Neuronal stem cell (in vitro differentiated cells): ENCODE measurements at regions not wholly inside any gene's neighbourhood (a gene's known extent, or its start where the extent isn't known, plus 50 kb on each side); places are given as distances from the start of the nearest gene placed in this dataset.

Experiments
- DNase-seq: peaks from one replicate; pipeline ENCODE4 v3.0.0-alpha.2; 2013; ENCODE audit warnings: low spot score
- H2AFZ ChIP-seq: one replicate; pipeline ENCODE4 v1.6.1; 2013; ENCODE audit warnings: mild to moderate bottlenecking, low read length, inconsistent platforms
- H2AK5ac ChIP-seq: 2 replicates; pipeline ENCODE4 v1.6.1; 2013; ENCODE audit warnings: low read depth, mild to moderate bottlenecking, inconsistent platforms, low read length, moderate library complexity, mixed read lengths
- H2BK120ac ChIP-seq: 2 replicates; pipeline ENCODE4 v1.6.1; 2013; ENCODE audit warnings: low read depth, mild to moderate bottlenecking, inconsistent platforms, low read length, moderate library complexity, mixed read lengths
- H2BK12ac ChIP-seq: one replicate; pipeline ENCODE4 v1.6.1; 2013; ENCODE audit warnings: low read length, inconsistent platforms
- H2BK15ac ChIP-seq: 2 replicates; pipeline ENCODE4 v1.6.1; 2013; ENCODE audit warnings: mild to moderate bottlenecking, low read length, inconsistent platforms, mixed read lengths
- H2BK5ac ChIP-seq: one replicate; pipeline ENCODE4 v1.6.1; 2013; ENCODE audit warnings: inconsistent platforms, mild to moderate bottlenecking, low read length, moderate library complexity
- H3K14ac ChIP-seq: one replicate; pipeline ENCODE4 v1.6.1; 2013; ENCODE audit warnings: low read length, inconsistent platforms
- H3K18ac ChIP-seq: 2 replicates; pipeline ENCODE4 v1.6.1; 2013; ENCODE audit warnings: low read length, inconsistent platforms
- H3K23ac ChIP-seq: 2 replicates; pipeline ENCODE4 v1.6.1; 2013; ENCODE audit warnings: low read depth, mild to moderate bottlenecking, mixed read lengths, low read length, inconsistent platforms; ENCODE audit not compliant: poor library complexity
- H3K27ac ChIP-seq: replicated peaks from 3 replicates; pipeline ENCODE4 v1.5.1; 2013; ENCODE audit warnings: low read length, inconsistent platforms
- H3K27me3 ChIP-seq, 3 experiments: 2 replicates each; pipeline ENCODE4 v1.6.1; 2013; ENCODE audit warnings: low read length in 3 of 3, mild to moderate bottlenecking in 2 of 3, inconsistent platforms in 1 of 3, low read depth in 1 of 3, mixed read lengths in 1 of 3, moderate library complexity in 1 of 3; ENCODE audit not compliant: control insufficient read depth in 3 of 3, insufficient read depth in 3 of 3
- H3K36me3 ChIP-seq, 2 donors: replicated peaks in 1 of 2; 2 replicates each; pipeline ENCODE4 v1.6.1; 2013; ENCODE audit warnings: low read length in 2 of 2; ENCODE audit not compliant: control insufficient read depth in 2 of 2, insufficient read depth in 2 of 2
- H3K4ac ChIP-seq: 2 replicates; pipeline ENCODE4 v1.6.1; 2013; ENCODE audit warnings: inconsistent platforms, mild to moderate bottlenecking, low read length, moderate library complexity
- H3K4me1 ChIP-seq, 2 donors: 1 replicate in 1 of 2; 2 replicates in 1 of 2; pipeline ENCODE4 v1.6.1; 2013; ENCODE audit warnings: low read length in 2 of 2, low read depth in 1 of 2; ENCODE audit not compliant: control insufficient read depth in 2 of 2, insufficient read depth in 1 of 2
- H3K4me2 ChIP-seq: one replicate; pipeline ENCODE4 v1.6.1; 2013; ENCODE audit warnings: mild to moderate bottlenecking, low read length, inconsistent platforms; ENCODE audit not compliant: insufficient read depth, poor library complexity, severe bottlenecking
- H3K4me3 ChIP-seq, 2 donors: 2 replicates each; pipeline ENCODE4 v1.5.1; 2013; ENCODE audit warnings: low read length in 2 of 2, mild to moderate bottlenecking in 2 of 2, inconsistent platforms in 1 of 2, moderate library complexity in 1 of 2
- H3K79me1 ChIP-seq: one replicate; pipeline ENCODE4 v1.6.1; 2013; ENCODE audit warnings: low read depth, mild to moderate bottlenecking, inconsistent platforms, low read length, moderate library complexity
- H3K9ac ChIP-seq: one replicate; pipeline ENCODE4 v1.6.1; 2013; ENCODE audit warnings: mild to moderate bottlenecking, low read depth, low read length, inconsistent platforms; ENCODE audit not compliant: poor library complexity
- H3K9me3 ChIP-seq, 2 donors: replicated peaks in 1 of 2; 2 replicates each; pipeline versions ENCODE3 to v1.6.1; 2013; ENCODE audit warnings: low read length in 2 of 2, mild to moderate bottlenecking in 2 of 2, inconsistent platforms in 1 of 2, low read depth in 1 of 2, mixed read lengths in 1 of 2, moderate library complexity in 1 of 2; ENCODE audit not compliant: control insufficient read depth in 2 of 2, insufficient read depth in 1 of 2
- H4K8ac ChIP-seq: one replicate; pipeline ENCODE4 v1.6.1; 2013; ENCODE audit warnings: low read depth, mild to moderate bottlenecking, inconsistent platforms, low read length, moderate library complexity
- H4K91ac ChIP-seq: one replicate; pipeline ENCODE4 v1.6.1; 2013; ENCODE audit warnings: low read length, low read depth, mild to moderate bottlenecking, inconsistent platforms; ENCODE audit not compliant: poor library complexity
- WGBS, 2 donors: extraction: QIAGEN DNeasy Blood & Tissue Kit; methylation state at CpG; one replicate each; pipeline ENCODE4 v1.1.7; 2013; ENCODE audit warnings: missing lambda C conversion rate in 2 of 2, mixed read lengths in 1 of 2; ENCODE audit not compliant: insufficient read length in 2 of 2, insufficient replicate concordance in 1 of 2; ENCODE audit errors: extremely low coverage in 2 of 2; 5-methylcytosine and 5-hydroxymethylcytosine counted together

- no peak overlapping the region for H2BK12ac ChIP-seq
- no peaks in the 10 kb centered on the region for H3K36me3 ChIP-seq
- no peak overlapping the region for H3K14ac ChIP-seq
- H2BK15ac ChIP-seq, result no peak overlapping the region
- H3K4me3 ChIP-seq, result no peak overlapping the region
- H3K27me3 ChIP-seq, result no peaks in the 10 kb centered on the region
- no CpG with 5 or more reads among the region's 2 CpGs for WGBS, 2 donors
- no peak for DNase-seq
- H2BK5ac ChIP-seq, result no peak overlapping the region
- no peak overlapping the region for H2AK5ac ChIP-seq
- H2AFZ ChIP-seq, result no peak overlapping the region
- H3K18ac ChIP-seq, result no peak overlapping the region
- H4K8ac ChIP-seq, result no peak overlapping the region
- no peak overlapping the region for H3K27ac ChIP-seq
- H3K23ac ChIP-seq, result no peak overlapping the region
- H3K4ac ChIP-seq, result no peak overlapping the region
- no peak overlapping the region for H3K4me2 ChIP-seq
- H3K9ac ChIP-seq, result no peak overlapping the region
- H4K91ac ChIP-seq, result no peak overlapping the region
- H2BK120ac ChIP-seq, result no peak overlapping the region
- H3K79me1 ChIP-seq, result no peaks in the 10 kb centered on the region
- no peaks in the 10 kb centered on the region for H3K9me3 ChIP-seq
- H3K4me1 ChIP-seq, result peaks cover 2 to 4% of the 10 kb centered on the region in 2 donors
Measured at GRCh38 chr13:73146707-73147106, 87.9 kb downstream of the KLF5 start.

- H3K18ac ChIP-seq, result peak overlapping the region; percentile 68
- no peak overlapping the region for H2BK120ac ChIP-seq
- H2BK15ac ChIP-seq, result no peak overlapping the region
- no peak overlapping the region for H3K14ac ChIP-seq
- no peaks in the 10 kb centered on the region for H3K79me1 ChIP-seq
- no CpG with 5 or more reads among the region's 5 CpGs for WGBS, 2 donors
- H3K4me3 ChIP-seq, result no peak overlapping the region
- H4K8ac ChIP-seq, result no peak overlapping the region
- no peak for DNase-seq
- no peak overlapping the region for H3K23ac ChIP-seq
- H3K9me3 ChIP-seq, result no peaks in the 10 kb centered on the region
- H2BK12ac ChIP-seq, result no peak overlapping the region
- no peak overlapping the region for H3K9ac ChIP-seq
- H3K27ac ChIP-seq, result no peak overlapping the region
- no peaks in the 10 kb centered on the region for H3K27me3 ChIP-seq
- peaks cover 9 to 10% of the 10 kb centered on the region in 2 donors for H3K4me1 ChIP-seq
- peak overlapping the region; percentile 37 for H2AFZ ChIP-seq
- H3K4ac ChIP-seq, result no peak overlapping the region
- H2BK5ac ChIP-seq, result no peak overlapping the region
- no peaks in the 10 kb centered on the region for H3K36me3 ChIP-seq
- H2AK5ac ChIP-seq, result no peak overlapping the region
- no peak overlapping the region for H4K91ac ChIP-seq
- no peak overlapping the region for H3K4me2 ChIP-seq
Measured at GRCh38 chr13:73142071-73142470, 83.3 kb downstream of the KLF5 start.

- DNase-seq, result peak; percentile 21
- Histone ChIP-seq H2BK120ac (no peak overlapping the region), H2BK12ac (no peak overlapping the region), H4K91ac (no peak overlapping the region), H3K4me2 (no peak overlapping the region), H3K9me3 (no peaks in the 10 kb centered on the region), H3K9ac (no peak overlapping the region), H3K27ac (peak overlapping the region; percentile 64), H3K27me3 (no peaks in the 10 kb centered on the region), H2AFZ (peak overlapping the region; percentile 66), H3K4me1 (peaks cover 9 to 10% of the 10 kb centered on the region in 2 donors), H2BK5ac (no peak overlapping the region), H4K8ac (no peak overlapping the region), H3K14ac (no peak overlapping the region), H3K4me3 (no peak overlapping the region), H3K79me1 (no peaks in the 10 kb centered on the region), H2AK5ac (no peak overlapping the region), H3K23ac (no peak overlapping the region), H3K36me3 (no peaks in the 10 kb centered on the region), H3K18ac (no peak overlapping the region), H2BK15ac (no peak overlapping the region), H3K4ac (no peak overlapping the region)
- WGBS, 2 donors, result no CpG with 5 or more reads among the region's 4 CpGs
Measured at GRCh38 chr13:73141292-73141771, 82.5 kb downstream of the KLF5 start.

- no CpG with 5 or more reads among the region's 2 CpGs for WGBS, 2 donors
- H3K4me2 ChIP-seq, result no peak overlapping the region
- H3K79me1 ChIP-seq, result no peaks in the 10 kb centered on the region
- H3K27me3 ChIP-seq, result no peaks in the 10 kb centered on the region
- H2BK12ac ChIP-seq, result no peak overlapping the region
- H3K4me1 ChIP-seq, result peaks cover 9 to 10% of the 10 kb centered on the region in 2 donors
- H2BK5ac ChIP-seq, result no peak overlapping the region
- no peak overlapping the region for H2AK5ac ChIP-seq
- H2AFZ ChIP-seq, result peak overlapping the region; percentile 66
- no peaks in the 10 kb centered on the region for H3K9me3 ChIP-seq
- no peak overlapping the region for H2BK120ac ChIP-seq
- no peak overlapping the region for H4K8ac ChIP-seq
- H3K18ac ChIP-seq, result no peak overlapping the region
- H2BK15ac ChIP-seq, result no peak overlapping the region
- H3K4me3 ChIP-seq, result no peak overlapping the region
- no peak overlapping the region for H3K4ac ChIP-seq
- H3K9ac ChIP-seq, result no peak overlapping the region
- DNase-seq, result peak; percentile 6
- no peak overlapping the region for H3K14ac ChIP-seq
- no peak overlapping the region for H3K23ac ChIP-seq
- H3K27ac ChIP-seq, result peak overlapping the region; percentile 29
- no peaks in the 10 kb centered on the region for H3K36me3 ChIP-seq
- H4K91ac ChIP-seq, result no peak overlapping the region
Measured at GRCh38 chr13:73140801-73141200, 82.0 kb downstream of the KLF5 start.
